SK-N-SH (cell line): ENCODE measurements at regions not wholly inside any gene's neighbourhood (a gene's known extent, or its start where the extent isn't known, plus 50 kb on each side); places are given as distances from the start of the nearest gene placed in this dataset.

Source experiments
- FOXJ3 ChIP-seq: sonication (generic); formaldehyde crosslinking; IDR thresholded peaks from 2 replicates; pipeline ENCODE4 v1.5.1; 2020; ENCODE audit warnings: mild to moderate bottlenecking, missing genetic modification reagents
- FOXM1 ChIP-seq: IDR thresholded peaks from 2 replicates; pipeline ENCODE4 v1.4.0; 2012; ENCODE audit warnings: low read depth, mild to moderate bottlenecking
- JUND ChIP-seq: IDR thresholded peaks from 2 replicates; pipeline ENCODE4 v1.4.0; 2012
- NRF1 ChIP-seq: IDR thresholded peaks from 2 replicates; pipeline ENCODE4 v1.6.1; 2012; ENCODE audit warnings: low read depth, mild to moderate bottlenecking, low read length
- PBX3 ChIP-seq: IDR thresholded peaks from 2 replicates; pipeline ENCODE4; 2012
- RFX5 ChIP-seq: IDR thresholded peaks from 2 replicates; pipeline ENCODE4 v1.6.1; 2012; ENCODE audit warnings: mild to moderate bottlenecking, improper control_type of control experiment, low read length
- USF2 ChIP-seq: fragments of 150-350 bp; IDR thresholded peaks from 2 replicates; pipeline ENCODE4 v1.6.1; 2017; ENCODE audit warnings: antibody characterized with exemption, low read length, low read depth, borderline replicate concordance
- TF ChIP-seq, protein P1 (sequence below): fragments of 200-600 bp; sonication (generic); IDR thresholded peaks from 2 replicates; pipeline ENCODE4 v1.6.1; 2017; ENCODE audit warnings: antibody characterized with exemption, mild to moderate bottlenecking, moderate library complexity

DNA sequence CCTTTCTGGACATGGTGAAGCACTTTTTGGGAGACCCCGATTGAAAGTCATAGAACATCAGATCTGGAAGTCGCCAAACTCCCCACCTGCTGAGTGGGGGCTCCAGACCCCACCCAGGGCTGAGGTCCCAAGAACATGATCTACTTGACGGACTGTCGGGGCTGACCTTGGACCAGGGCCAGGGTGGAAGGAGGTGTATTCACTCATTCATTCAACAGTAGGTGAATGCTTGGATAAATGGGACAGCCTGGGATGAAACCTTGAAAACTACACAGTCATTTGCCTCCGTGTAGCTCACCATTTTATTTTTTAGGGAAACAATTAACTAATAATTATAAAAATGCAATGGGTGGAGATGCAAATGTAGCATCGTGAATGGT, 629.0 kb downstream of the BRD1 start:
- TF ChIP-seq FOXM1, result no peak
- TF ChIP-seq, protein P1, sequence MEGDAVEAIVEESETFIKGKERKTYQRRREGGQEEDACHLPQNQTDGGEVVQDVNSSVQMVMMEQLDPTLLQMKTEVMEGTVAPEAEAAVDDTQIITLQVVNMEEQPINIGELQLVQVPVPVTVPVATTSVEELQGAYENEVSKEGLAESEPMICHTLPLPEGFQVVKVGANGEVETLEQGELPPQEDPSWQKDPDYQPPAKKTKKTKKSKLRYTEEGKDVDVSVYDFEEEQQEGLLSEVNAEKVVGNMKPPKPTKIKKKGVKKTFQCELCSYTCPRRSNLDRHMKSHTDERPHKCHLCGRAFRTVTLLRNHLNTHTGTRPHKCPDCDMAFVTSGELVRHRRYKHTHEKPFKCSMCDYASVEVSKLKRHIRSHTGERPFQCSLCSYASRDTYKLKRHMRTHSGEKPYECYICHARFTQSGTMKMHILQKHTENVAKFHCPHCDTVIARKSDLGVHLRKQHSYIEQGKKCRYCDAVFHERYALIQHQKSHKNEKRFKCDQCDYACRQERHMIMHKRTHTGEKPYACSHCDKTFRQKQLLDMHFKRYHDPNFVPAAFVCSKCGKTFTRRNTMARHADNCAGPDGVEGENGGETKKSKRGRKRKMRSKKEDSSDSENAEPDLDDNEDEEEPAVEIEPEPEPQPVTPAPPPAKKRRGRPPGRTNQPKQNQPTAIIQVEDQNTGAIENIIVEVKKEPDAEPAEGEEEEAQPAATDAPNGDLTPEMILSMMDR, result no peak
- no peak for TF ChIP-seq USF2
- TF ChIP-seq NRF1, result no peak
- no peak for TF ChIP-seq JUND
- TF ChIP-seq FOXJ3 (CRISPR knock-in tag), result no peak
- TF ChIP-seq PBX3, result no peak
- no peak for TF ChIP-seq RFX5
